Parathyroid adenoma (tissue), 2 donors: ENCODE measurements at regions not wholly inside any gene's neighbourhood (a gene's known extent, or its start where the extent isn't known, plus 50 kb on each side); places are given as distances from the start of the nearest gene placed in this dataset.

Source experiments
- H2AFZ ChIP-seq: fragments of 300-600 bp; sonication (generic); one replicate; pipeline ENCODE4 v1.7.0; 2017; ENCODE audit warnings: antibody characterized with exemption, mild to moderate bottlenecking
- H3K27ac ChIP-seq: fragments of 300-600 bp; sonication (generic); one replicate; pipeline ENCODE4 v1.7.0; 2017
- H3K27me3 ChIP-seq: fragments of 300-600 bp; sonication (generic); one replicate; pipeline ENCODE4 v1.7.0; 2017; ENCODE audit warnings: low read length; ENCODE audit not compliant: control insufficient read depth, insufficient read depth
- H3K36me3 ChIP-seq: fragments of 300-600 bp; sonication (generic); one replicate; pipeline ENCODE4 v1.7.0; 2017; ENCODE audit warnings: low read length; ENCODE audit not compliant: control insufficient read depth, insufficient read depth
- H3K4me1 ChIP-seq: fragments of 300-600 bp; sonication (generic); one replicate; pipeline ENCODE4 v1.7.0; 2017; ENCODE audit warnings: control low read depth
- H3K4me2 ChIP-seq: fragments of 300-600 bp; sonication (generic); one replicate; pipeline ENCODE4 v1.7.0; 2017; ENCODE audit warnings: low read length
- H3K4me3 ChIP-seq: fragments of 300-600 bp; sonication (generic); one replicate; pipeline ENCODE4 v1.7.0; 2017; ENCODE audit warnings: low read depth, low read length
- H3K79me2 ChIP-seq: fragments of 300-600 bp; sonication (generic); one replicate; pipeline ENCODE4 v1.7.0; 2017; ENCODE audit warnings: control low read depth
- H3K9ac ChIP-seq: fragments of 300-600 bp; sonication (generic); one replicate; pipeline ENCODE4 v1.7.0; 2017; ENCODE audit warnings: mild to moderate bottlenecking
- H3K9me3 ChIP-seq: fragments of 300-600 bp; sonication (generic); one replicate; pipeline ENCODE4 v1.7.0; 2017; ENCODE audit warnings: low read length; ENCODE audit not compliant: control insufficient read depth
- CTCF ChIP-seq: fragments of 300-600 bp; sonication (generic); IDR thresholded peaks from one replicate; pipeline ENCODE4 v1.7.0; 2017; ENCODE audit warnings: antibody characterized with exemption, mild to moderate bottlenecking
- donor health status: primary hyperparathyroidism.

- TF ChIP-seq CTCF: no peak
- H3K4me3 ChIP-seq: no peak overlapping the region
- H3K79me2 ChIP-seq: no peaks in the 10 kb centered on the region
- no peak overlapping the region for H3K4me2 ChIP-seq
- no peak overlapping the region for H3K27ac ChIP-seq
- H3K9me3 ChIP-seq: no peaks in the 10 kb centered on the region
- no peak overlapping the region for H3K9ac ChIP-seq
- H2AFZ ChIP-seq: no peak overlapping the region
- no peaks in the 10 kb centered on the region for H3K36me3 ChIP-seq
- H3K27me3 ChIP-seq: no peaks in the 10 kb centered on the region
- no peaks in the 10 kb centered on the region for H3K4me1 ChIP-seq
These were observed 241.0 kb upstream of the SNX7 start for GRCh38 chr1:98420376-98421084.

- no peaks in the 10 kb centered on the region for H3K27me3 ChIP-seq
- no peak overlapping the region for H3K4me3 ChIP-seq
- no peaks in the 10 kb centered on the region for H3K79me2 ChIP-seq
- H3K9me3 ChIP-seq: no peaks in the 10 kb centered on the region
- H3K9ac ChIP-seq: no peak overlapping the region
- no peaks in the 10 kb centered on the region for H3K36me3 ChIP-seq
- no peak for TF ChIP-seq CTCF
- no peak overlapping the region for H3K4me2 ChIP-seq
- H3K4me1 ChIP-seq: no peaks in the 10 kb centered on the region
- no peak overlapping the region for H3K27ac ChIP-seq
- no peak overlapping the region for H2AFZ ChIP-seq
These were observed 243.7 kb upstream of the SNX7 start for GRCh38 chr1:98417820-98418219.

GRCh38 chr1:98410082-98410481 lies 251.4 kb upstream of the SNX7 start:
- no peaks in the 10 kb centered on the region for H3K4me1 ChIP-seq
- no peak overlapping the region for H3K9ac ChIP-seq
- H3K27ac ChIP-seq: no peak overlapping the region
- H3K79me2 ChIP-seq: no peaks in the 10 kb centered on the region
- no peaks in the 10 kb centered on the region for H3K36me3 ChIP-seq
- no peak overlapping the region for H3K4me2 ChIP-seq
- no peak overlapping the region for H2AFZ ChIP-seq
- no peaks in the 10 kb centered on the region for H3K27me3 ChIP-seq
- no peak overlapping the region for H3K4me3 ChIP-seq
- no peaks in the 10 kb centered on the region for H3K9me3 ChIP-seq
- no peak for TF ChIP-seq CTCF

- Histone ChIP-seq H3K9ac (no peak overlapping the region), H3K4me1 (no peaks in the 10 kb centered on the region), H3K36me3 (no peaks in the 10 kb centered on the region), H3K27ac (no peak overlapping the region), H3K27me3 (no peaks in the 10 kb centered on the region), H3K79me2 (no peaks in the 10 kb centered on the region), H3K4me3 (no peak overlapping the region), H3K9me3 (no peaks in the 10 kb centered on the region), H3K4me2 (no peak overlapping the region), H2AFZ (no peak overlapping the region)
- TF ChIP-seq CTCF: no peak
These were observed 255.0 kb upstream of the SNX7 start for GRCh38 chr1:98406352-98407088.
